ENCODE measurements at regions not wholly inside any gene's neighbourhood (a gene's known extent, or its start where the extent isn't known, plus 50 kb on each side); places are given as distances from the start of the nearest gene placed in this dataset.

DNA sequence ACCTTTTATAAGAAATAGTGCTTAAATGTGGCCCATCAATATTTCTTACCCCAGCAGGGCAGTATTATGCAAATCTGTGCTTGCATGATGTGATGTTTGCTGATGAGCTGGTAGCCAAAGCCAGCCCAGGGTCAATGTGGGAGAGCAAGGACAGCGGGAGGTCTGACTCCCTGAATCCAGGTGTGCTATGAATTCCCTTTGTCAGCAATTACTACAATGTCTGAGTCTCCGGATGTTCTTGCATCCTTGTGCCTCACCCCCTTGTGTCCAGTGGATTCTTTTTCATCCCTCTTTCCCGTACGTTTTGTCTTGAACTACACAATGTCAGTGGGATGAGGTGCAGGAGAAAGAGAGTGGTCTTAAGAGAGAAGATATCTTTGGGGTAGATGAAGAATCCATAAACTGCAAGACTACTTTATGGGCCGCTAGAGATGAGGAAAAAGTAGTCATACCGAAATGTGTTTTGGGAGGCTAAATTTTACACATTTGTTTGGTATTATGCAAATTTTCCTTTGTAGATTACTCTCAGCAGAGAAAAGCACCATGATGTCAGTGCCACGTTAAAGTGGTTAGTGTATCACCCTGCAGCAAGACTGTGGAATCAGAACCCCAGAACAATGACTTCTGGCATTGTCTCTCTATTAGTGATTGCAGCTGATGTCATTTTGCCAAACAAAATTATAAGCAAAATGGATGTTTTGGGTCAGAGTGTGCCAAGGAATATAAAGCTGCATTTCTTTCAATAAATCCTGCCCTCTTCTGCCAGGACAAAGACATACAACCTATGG, 53.5 kb upstream of the TSHZ3 start:
- TF ChIP-seq, protein P1, sequence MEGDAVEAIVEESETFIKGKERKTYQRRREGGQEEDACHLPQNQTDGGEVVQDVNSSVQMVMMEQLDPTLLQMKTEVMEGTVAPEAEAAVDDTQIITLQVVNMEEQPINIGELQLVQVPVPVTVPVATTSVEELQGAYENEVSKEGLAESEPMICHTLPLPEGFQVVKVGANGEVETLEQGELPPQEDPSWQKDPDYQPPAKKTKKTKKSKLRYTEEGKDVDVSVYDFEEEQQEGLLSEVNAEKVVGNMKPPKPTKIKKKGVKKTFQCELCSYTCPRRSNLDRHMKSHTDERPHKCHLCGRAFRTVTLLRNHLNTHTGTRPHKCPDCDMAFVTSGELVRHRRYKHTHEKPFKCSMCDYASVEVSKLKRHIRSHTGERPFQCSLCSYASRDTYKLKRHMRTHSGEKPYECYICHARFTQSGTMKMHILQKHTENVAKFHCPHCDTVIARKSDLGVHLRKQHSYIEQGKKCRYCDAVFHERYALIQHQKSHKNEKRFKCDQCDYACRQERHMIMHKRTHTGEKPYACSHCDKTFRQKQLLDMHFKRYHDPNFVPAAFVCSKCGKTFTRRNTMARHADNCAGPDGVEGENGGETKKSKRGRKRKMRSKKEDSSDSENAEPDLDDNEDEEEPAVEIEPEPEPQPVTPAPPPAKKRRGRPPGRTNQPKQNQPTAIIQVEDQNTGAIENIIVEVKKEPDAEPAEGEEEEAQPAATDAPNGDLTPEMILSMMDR (IDR thresholded peaks at IDR 0.05), result no peak
- TF ChIP-seq POLR2AphosphoS5 (IDR thresholded peaks at IDR 0.05), result no peak
- TF ChIP-seq POLR2A (IDR thresholded peaks at IDR 0.05; ENCODE audit: low read depth), result no peak
- TF ChIP-seq EP300 (IDR thresholded peaks at IDR 0.05), result no peak
- H3K9me3 ChIP-seq, result no peaks in the 10 kb centered on the region
- intact Hi-C loops (cut with DNase I), result no loop called here
- H3K36me3 ChIP-seq, result no peaks in the 10 kb centered on the region
- no peak overlapping the region for H3K27ac ChIP-seq (replicated peaks in 1 of 4)
- no peak for DNase-seq (ENCODE audit: extremely low spot score)
- H3K4me1 ChIP-seq, result no peaks in the 10 kb centered on the region
- 89% methylated on average over 7 of the region's 7 CpGs for WGBS
- H3K27me3 ChIP-seq, result no peaks in the 10 kb centered on the region
- no peak overlapping the region for H3K4me3 ChIP-seq

DNA sequence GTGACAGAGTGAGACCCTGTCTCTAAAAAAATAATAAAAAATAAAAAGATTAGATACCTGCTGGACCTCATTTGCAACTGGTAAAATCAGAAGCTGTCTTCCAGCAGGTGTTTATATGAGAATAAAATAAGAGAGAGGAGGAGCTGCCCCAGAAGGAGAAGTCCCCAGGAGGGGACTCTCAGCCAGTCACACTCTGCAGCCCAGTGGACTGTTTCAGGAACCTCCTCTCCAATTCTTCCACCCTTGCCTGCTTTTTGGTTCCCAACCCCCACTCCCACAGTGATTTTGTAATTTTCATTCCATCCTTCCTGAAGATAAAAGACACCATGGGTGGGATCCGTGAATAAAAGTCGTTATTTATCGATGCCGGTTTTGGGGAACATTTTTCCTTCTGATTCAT, 56.9 kb upstream of the TSHZ3 start:
- TF ChIP-seq POLR2A (IDR thresholded peaks at IDR 0.05; ENCODE audit: low read depth) (no peak), POLR2AphosphoS5 (IDR thresholded peaks at IDR 0.05) (no peak), EP300 (IDR thresholded peaks at IDR 0.05) (no peak)
- TF ChIP-seq, protein P1 (IDR thresholded peaks at IDR 0.05), result no peak
- Histone ChIP-seq H3K27ac (replicated peaks in 1 of 4) (no peak overlapping the region), H3K4me1 (peaks cover 0 to 11% (median 8%) of the 10 kb centered on the region in 4 donors), H3K27me3 (no peaks in the 10 kb centered on the region), H3K4me3 (no peak overlapping the region), H3K9me3 (no peaks in the 10 kb centered on the region), H3K36me3 (no peaks in the 10 kb centered on the region)
- intact Hi-C loops (cut with DNase I), result no loop called here
- no peak for DNase-seq (ENCODE audit: extremely low spot score)
- WGBS, result 94% methylated on average over 4 of the region's 4 CpGs

DNA sequence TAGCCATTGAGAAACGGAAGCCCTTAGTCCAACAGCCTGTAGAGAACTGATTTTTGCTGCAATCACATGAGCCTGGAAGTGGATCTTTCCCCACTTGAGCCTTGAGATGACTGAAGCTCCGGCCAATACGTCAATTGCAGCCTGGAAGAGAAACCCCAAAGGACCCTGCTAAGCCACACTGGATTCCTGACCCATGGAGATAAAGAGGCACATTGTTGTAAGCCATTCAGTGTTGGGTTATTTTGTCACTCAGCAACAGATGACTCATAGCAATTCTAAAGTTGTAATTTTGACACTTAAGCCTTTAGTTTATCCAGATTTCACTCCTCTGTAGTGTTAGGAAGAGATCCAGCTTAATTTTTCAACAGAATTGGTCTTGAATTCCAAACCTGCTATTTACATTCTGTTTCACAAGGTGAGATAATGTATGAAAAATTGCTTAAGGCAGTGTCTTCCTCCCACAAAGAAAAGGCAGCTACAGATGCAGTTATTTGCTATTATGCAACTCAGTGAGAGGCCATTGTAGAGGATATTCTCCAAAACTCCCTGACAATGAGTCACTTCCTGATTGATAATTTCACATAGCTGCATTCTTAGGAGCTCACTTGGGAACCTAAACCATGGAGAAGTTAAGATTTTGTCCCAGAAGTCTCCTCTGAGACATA, 59.4 kb upstream of the TSHZ3 start:
- TF ChIP-seq POLR2A (IDR thresholded peaks at IDR 0.05; ENCODE audit: low read depth) (no peak), EP300 (IDR thresholded peaks at IDR 0.05) (no peak), POLR2AphosphoS5 (IDR thresholded peaks at IDR 0.05) (no peak)
- TF ChIP-seq, protein P1 (IDR thresholded peaks at IDR 0.05), result no peak
- Histone ChIP-seq H3K4me1 (peaks cover 0 to 11% (median 8%) of the 10 kb centered on the region in 4 donors), H3K27ac (replicated peaks in 1 of 4) (peak overlapping the region in 1 of 4 donors; percentile 22), H3K9me3 (no peaks in the 10 kb centered on the region), H3K4me3 (no peak overlapping the region), H3K36me3 (no peaks in the 10 kb centered on the region), H3K27me3 (no peaks in the 10 kb centered on the region)
- intact Hi-C loops (cut with DNase I), result no loop called here
- WGBS, result 59% methylated on average over 3 of the region's 3 CpGs
- no peak for DNase-seq (ENCODE audit: extremely low spot score)

DNA sequence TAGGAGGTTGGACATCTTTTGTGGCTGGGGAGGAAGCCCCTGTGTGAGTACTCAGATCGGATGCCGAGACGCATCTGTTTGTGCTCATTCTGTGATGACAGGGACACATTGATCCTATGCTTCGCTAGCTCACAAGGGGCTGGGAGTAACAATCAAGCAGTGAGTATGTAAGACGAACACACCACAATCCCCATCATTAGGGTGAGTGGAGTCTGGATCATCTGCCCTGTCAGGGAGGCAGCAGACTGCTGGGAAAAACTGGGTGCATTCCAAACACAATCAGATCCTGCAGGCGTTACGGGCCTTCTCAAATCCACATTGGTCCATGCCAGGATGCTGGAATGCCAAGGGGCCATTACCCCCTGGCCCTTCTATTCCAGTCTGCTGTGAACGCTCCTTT, 64.1 kb upstream of the TSHZ3 start:
- H3K9me3 ChIP-seq, result no peaks in the 10 kb centered on the region
- H3K27me3 ChIP-seq, result no peaks in the 10 kb centered on the region
- no peak overlapping the region for H3K27ac ChIP-seq (replicated peaks in 1 of 4)
- intact Hi-C loops (cut with DNase I), result no loop called here
- TF ChIP-seq, protein P1 (IDR thresholded peaks at IDR 0.05), result no peak
- TF ChIP-seq POLR2AphosphoS5 (IDR thresholded peaks at IDR 0.05), result no peak
- TF ChIP-seq EP300 (IDR thresholded peaks at IDR 0.05), result no peak
- TF ChIP-seq POLR2A (IDR thresholded peaks at IDR 0.05; ENCODE audit: low read depth), result no peak
- H3K4me1 ChIP-seq, result peaks cover 0 to 8% (median 5%) of the 10 kb centered on the region in 4 donors
- 92% methylated on average over 8 of the region's 8 CpGs for WGBS
- no peak overlapping the region for H3K4me3 ChIP-seq
- no peaks in the 10 kb centered on the region for H3K36me3 ChIP-seq
- DNase-seq (ENCODE audit: extremely low spot score), result no peak

All from esophagus muscularis mucosa (tissue), 4 donors.